HG03439 (cell line): ENCODE measurements at regions not wholly inside any gene's neighbourhood (a gene's known extent, or its start where the extent isn't known, plus 50 kb on each side); places are given as distances from the start of the nearest gene placed in this dataset.
"Not testable (repeated sequence)": the region's sequence is repeated elsewhere in the genome, so short reads cannot be mapped to it uniquely, and the experiment has no call there.

ENCODE experiments used
- ATAC-seq: cut with Tn5 transposase; IDR thresholded peaks from one replicate; pipeline ENCODE4 v1.9.1; 2021; ENCODE audit warnings: mild to moderate bottlenecking, moderate library complexity; ENCODE audit not compliant: unreplicated experiment

GRCh38 chr3:168977716-168978374, 685.7 kb downstream of the MECOM start:
- no peak for ATAC-seq

GRCh38 chr3:168976969-168977368, 686.5 kb downstream of the MECOM start:
- ATAC-seq: no peak

- ATAC-seq: no peak
Observed at GRCh38 chr3:168975576-168975975, 687.9 kb downstream of the MECOM start.

GRCh38 chr3:168974617-168975403, 688.7 kb downstream of the MECOM start:
- no peak for ATAC-seq

GRCh38 chr3:168973897-168974296, 689.6 kb downstream of the MECOM start:
- no peak for ATAC-seq

- ATAC-seq: no peak
Observed at GRCh38 chr3:168973206-168973605, 690.3 kb downstream of the MECOM start.

GRCh38 chr3:168968609-168969008, 694.9 kb downstream of the MECOM start:
- no peak for ATAC-seq

- ATAC-seq: no peak
Observed at GRCh38 chr3:168964736-168965135, 698.8 kb downstream of the MECOM start.

- ATAC-seq: no peak
Observed at GRCh38 chr3:168961271-168961670, 702.2 kb downstream of the MECOM start.

GRCh38 chr3:168959731-168960130, 703.8 kb downstream of the MECOM start:
- ATAC-seq: no peak

- no peak for ATAC-seq
Observed at GRCh38 chr3:168958466-168958865, 705.0 kb downstream of the MECOM start.

- ATAC-seq: no peak
Observed at GRCh38 chr3:168956076-168956475, 707.4 kb downstream of the MECOM start.

- no peak for ATAC-seq
Observed at GRCh38 chr3:168952551-168952950, 711.0 kb downstream of the MECOM start.

- no peak for ATAC-seq
Observed at GRCh38 chr3:168951884-168952283, 711.6 kb downstream of the MECOM start.

- ATAC-seq: no peak
Observed at GRCh38 chr3:168951368-168951767, 712.1 kb downstream of the MECOM start.

- no peak for ATAC-seq
Observed at GRCh38 chr3:168950622-168951021, 712.9 kb downstream of the MECOM start.

- ATAC-seq: no peak
Observed at GRCh38 chr3:168939651-168940238, 723.8 kb downstream of the MECOM start.

GRCh38 chr3:168933614-168934013, 729.9 kb downstream of the MECOM start:
- ATAC-seq: no peak

- not testable (repeated sequence) for ATAC-seq
Observed at GRCh38 chr3:168929997-168930396, 733.5 kb downstream of the MECOM start.

GRCh38 chr3:168926426-168926825, 737.1 kb downstream of the MECOM start:
- ATAC-seq: no peak

GRCh38 chr3:168925568-168925967, 737.9 kb downstream of the MECOM start:
- ATAC-seq: no peak

- ATAC-seq: no peak
Observed at GRCh38 chr3:168914662-168915061, 748.9 kb downstream of the MECOM start.
